ENCODE measurements at regions not wholly inside any gene's neighbourhood (a gene's known extent, or its start where the extent isn't known, plus 50 kb on each side); places are given as distances from the start of the nearest gene placed in this dataset.

DNA sequence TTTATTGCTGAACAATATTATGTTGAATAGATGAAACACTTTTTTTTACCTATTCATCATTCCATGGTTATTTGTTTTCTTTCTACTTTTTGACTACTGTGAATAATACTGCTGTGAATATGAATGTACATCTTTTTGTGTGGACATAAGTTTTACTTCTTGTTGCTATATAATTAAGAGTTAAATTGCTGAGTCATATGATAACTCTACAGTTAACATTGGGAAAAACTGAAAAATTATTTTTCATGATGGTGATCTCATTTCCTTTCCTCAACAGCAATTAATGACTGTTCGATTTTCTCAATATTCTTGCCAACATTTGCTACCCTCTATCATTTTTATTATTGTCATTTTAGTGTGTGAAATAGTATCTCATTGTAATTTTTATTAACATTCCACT is 106.9 kb upstream of the TECRL start:
- Histone ChIP-seq H3K27me3 (ENCODE audit: insufficient read depth, low read length) (no peaks in the 10 kb centered on the region), H4K20me1 (ENCODE audit: insufficient read depth) (no peaks in the 10 kb centered on the region), H2AFZ (ENCODE audit: low read depth, low read length, poor library complexity, severe bottlenecking) (no peak overlapping the region), H3K79me2 (ENCODE audit: insufficient read depth, low read length) (no peaks in the 10 kb centered on the region), H3K9ac (ENCODE audit: low read length) (no peak overlapping the region), H3K9me2 (ENCODE audit: insufficient read depth) (no peaks in the 10 kb centered on the region), H3K4me1 (ENCODE audit: control insufficient read depth in 1 of 2, insufficient read depth in 2 of 2, low read length in 2 of 2) (no peaks in the 10 kb centered on the region), H3K9me3 (ENCODE audit: control insufficient read depth in 1 of 2, insufficient read depth in 1 of 2, low read depth in 1 of 2, low read length in 2 of 2) (peaks cover 0 to 13% of the 10 kb centered on the region in 2 experiments; a peak in 2 of 4 replicates), H3K36me3 (ENCODE audit: control insufficient read depth in 1 of 2, insufficient read depth in 2 of 2, low read length in 2 of 2) (no peaks in the 10 kb centered on the region), H3K4me3 (replicated peaks in 1 of 2; ENCODE audit: low read depth in 1 of 2, low read length in 2 of 2) (no peak overlapping the region), H3K4me2 (ENCODE audit: low read length) (no peak overlapping the region), H3K27ac (ENCODE audit: low read depth, low read length) (no peak overlapping the region)
- no peak for DNase-seq (ENCODE audit: low read depth, low spot score)
- ChIA-PET CTCF (no interaction called here), POLR2A (no interaction called here), RAD21 (ENCODE audit: low non-redundant PET in 1 of 2, low total read pairs in 2 of 2, uncharacterized antibody in 2 of 2, unreplicated experiment in 2 of 2) (no interaction called here)
- intact Hi-C loops (cut with micrococcal nuclease): no loop called here
- ATAC-seq: no peak
- TF ChIP-seq ZFX (IDR thresholded peaks at IDR 0.05) (no peak), ZNF274 (IDR thresholded peaks at IDR 0.05; ENCODE audit: low read depth, low read length) (no peak), FOSL1 (IDR thresholded peaks at IDR 0.05; ENCODE audit: low read depth) (no peak), POLR2AphosphoS5 (IDR thresholded peaks at IDR 0.05; ENCODE audit: low read depth, low read length) (no peak), SP1 (IDR thresholded peaks at IDR 0.05; ENCODE audit: low read depth) (no peak), TCF7L2 (IDR thresholded peaks at IDR 0.05; ENCODE audit: borderline replicate concordance, extremely low read depth, insufficient read depth, insufficient read length) (no peak), JUND (IDR thresholded peaks at IDR 0.05) (no peak), MAX (IDR thresholded peaks at IDR 0.05) (no peak)
- BruUV-seq (replicated peaks): no TSS peak

DNA sequence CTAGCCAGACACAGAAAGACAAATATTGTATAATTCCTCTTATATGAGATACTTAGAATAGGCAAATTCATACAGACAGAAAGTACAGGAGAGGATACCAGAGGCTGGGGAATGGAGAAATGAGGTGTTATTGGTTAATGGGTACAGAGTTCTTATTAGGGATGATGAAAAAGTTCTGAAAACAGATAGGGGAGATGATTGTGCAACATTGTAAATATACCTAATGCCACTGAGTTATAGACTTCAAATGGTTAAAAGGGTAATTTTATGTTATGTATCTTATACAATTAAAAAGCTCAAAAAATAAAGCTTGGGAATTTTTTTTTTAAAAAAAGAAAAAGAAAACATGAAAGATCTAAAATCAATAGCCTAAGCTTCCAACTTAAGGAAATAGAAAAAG is 98.8 kb upstream of the TECRL start:
- ATAC-seq: no peak
- H3K4me3 ChIP-seq (replicated peaks in 1 of 2; ENCODE audit: low read depth in 1 of 2, low read length in 2 of 2): no peak overlapping the region
- ChIA-PET POLR2A (no interaction called here), RAD21 (ENCODE audit: low non-redundant PET in 1 of 2, low total read pairs in 2 of 2, uncharacterized antibody in 2 of 2, unreplicated experiment in 2 of 2) (no interaction called here), CTCF (no interaction called here)
- no peaks in the 10 kb centered on the region for H3K79me2 ChIP-seq (ENCODE audit: insufficient read depth, low read length)
- no peak overlapping the region for H3K4me2 ChIP-seq (ENCODE audit: low read length)
- no peak for DNase-seq (ENCODE audit: low read depth, low spot score)
- BruUV-seq (replicated peaks): no TSS peak
- H3K36me3 ChIP-seq (ENCODE audit: control insufficient read depth in 1 of 2, insufficient read depth in 2 of 2, low read length in 2 of 2): no peaks in the 10 kb centered on the region
- peaks cover 3 to 18% of the 10 kb centered on the region in 2 experiments; a peak in 3 of 4 replicates for H3K9me3 ChIP-seq (ENCODE audit: control insufficient read depth in 1 of 2, insufficient read depth in 1 of 2, low read depth in 1 of 2, low read length in 2 of 2)
- H3K9me2 ChIP-seq (ENCODE audit: insufficient read depth): no peaks in the 10 kb centered on the region
- H3K27me3 ChIP-seq (ENCODE audit: insufficient read depth, low read length): no peaks in the 10 kb centered on the region
- no peak overlapping the region for H2AFZ ChIP-seq (ENCODE audit: low read depth, low read length, poor library complexity, severe bottlenecking)
- H3K4me1 ChIP-seq (ENCODE audit: control insufficient read depth in 1 of 2, insufficient read depth in 2 of 2, low read length in 2 of 2): no peaks in the 10 kb centered on the region
- no peaks in the 10 kb centered on the region for H4K20me1 ChIP-seq (ENCODE audit: insufficient read depth)
- no peak overlapping the region for H3K9ac ChIP-seq (ENCODE audit: low read length)
- no peak overlapping the region for H3K27ac ChIP-seq (ENCODE audit: low read depth, low read length)
- intact Hi-C loops (cut with micrococcal nuclease): no loop called here
- TF ChIP-seq JUND (IDR thresholded peaks at IDR 0.05): no peak
- no peak for TF ChIP-seq ZNF274 (IDR thresholded peaks at IDR 0.05; ENCODE audit: low read depth, low read length)
- no peak for TF ChIP-seq ZFX (IDR thresholded peaks at IDR 0.05)
- TF ChIP-seq RAD21 (IDR thresholded peaks at IDR 0.05; ENCODE audit: low read depth): no peak
- no peak for TF ChIP-seq EGR1 (IDR thresholded peaks at IDR 0.05; ENCODE audit: low read depth)
- TF ChIP-seq, protein P1, sequence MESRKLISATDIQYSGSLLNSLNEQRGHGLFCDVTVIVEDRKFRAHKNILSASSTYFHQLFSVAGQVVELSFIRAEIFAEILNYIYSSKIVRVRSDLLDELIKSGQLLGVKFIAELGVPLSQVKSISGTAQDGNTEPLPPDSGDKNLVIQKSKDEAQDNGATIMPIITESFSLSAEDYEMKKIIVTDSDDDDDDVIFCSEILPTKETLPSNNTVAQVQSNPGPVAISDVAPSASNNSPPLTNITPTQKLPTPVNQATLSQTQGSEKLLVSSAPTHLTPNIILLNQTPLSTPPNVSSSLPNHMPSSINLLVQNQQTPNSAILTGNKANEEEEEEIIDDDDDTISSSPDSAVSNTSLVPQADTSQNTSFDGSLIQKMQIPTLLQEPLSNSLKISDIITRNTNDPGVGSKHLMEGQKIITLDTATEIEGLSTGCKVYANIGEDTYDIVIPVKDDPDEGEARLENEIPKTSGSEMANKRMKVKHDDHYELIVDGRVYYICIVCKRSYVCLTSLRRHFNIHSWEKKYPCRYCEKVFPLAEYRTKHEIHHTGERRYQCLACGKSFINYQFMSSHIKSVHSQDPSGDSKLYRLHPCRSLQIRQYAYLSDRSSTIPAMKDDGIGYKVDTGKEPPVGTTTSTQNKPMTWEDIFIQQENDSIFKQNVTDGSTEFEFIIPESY (IDR thresholded peaks at IDR 0.05; ENCODE audit: extremely low read depth, insufficient replicate concordance, low read length): no peak
- TF ChIP-seq, protein P2, sequence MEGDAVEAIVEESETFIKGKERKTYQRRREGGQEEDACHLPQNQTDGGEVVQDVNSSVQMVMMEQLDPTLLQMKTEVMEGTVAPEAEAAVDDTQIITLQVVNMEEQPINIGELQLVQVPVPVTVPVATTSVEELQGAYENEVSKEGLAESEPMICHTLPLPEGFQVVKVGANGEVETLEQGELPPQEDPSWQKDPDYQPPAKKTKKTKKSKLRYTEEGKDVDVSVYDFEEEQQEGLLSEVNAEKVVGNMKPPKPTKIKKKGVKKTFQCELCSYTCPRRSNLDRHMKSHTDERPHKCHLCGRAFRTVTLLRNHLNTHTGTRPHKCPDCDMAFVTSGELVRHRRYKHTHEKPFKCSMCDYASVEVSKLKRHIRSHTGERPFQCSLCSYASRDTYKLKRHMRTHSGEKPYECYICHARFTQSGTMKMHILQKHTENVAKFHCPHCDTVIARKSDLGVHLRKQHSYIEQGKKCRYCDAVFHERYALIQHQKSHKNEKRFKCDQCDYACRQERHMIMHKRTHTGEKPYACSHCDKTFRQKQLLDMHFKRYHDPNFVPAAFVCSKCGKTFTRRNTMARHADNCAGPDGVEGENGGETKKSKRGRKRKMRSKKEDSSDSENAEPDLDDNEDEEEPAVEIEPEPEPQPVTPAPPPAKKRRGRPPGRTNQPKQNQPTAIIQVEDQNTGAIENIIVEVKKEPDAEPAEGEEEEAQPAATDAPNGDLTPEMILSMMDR (IDR thresholded peaks at IDR 0.05 in 2 of 3, conservative IDR thresholded peaks at IDR 0.05 in 1 of 3; ENCODE audit: borderline replicate concordance in 1 of 3, insufficient read depth in 1 of 3, low read depth in 2 of 3, low read length in 2 of 3): no peak
- TF ChIP-seq CBX3 (IDR thresholded peaks at IDR 0.05; ENCODE audit: low read depth): no peak
- TF ChIP-seq REST (IDR thresholded peaks at IDR 0.05; ENCODE audit: low read depth): no peak

Measured in HCT116 (cell line).